ENCODE measurements at regions not wholly inside any gene's neighbourhood (a gene's known extent, or its start where the extent isn't known, plus 50 kb on each side); places are given as distances from the start of the nearest gene placed in this dataset.

GRCh38 chr22:44442186-44442815 is 55.7 kb downstream of the RTL6 start:
- peak; percentile 5 for DNase-seq (ENCODE audit: low spot score)

GRCh38 chr22:44441401-44442185 is 56.4 kb downstream of the RTL6 start:
- DNase-seq (ENCODE audit: low spot score) = no peak

- no peak for DNase-seq (ENCODE audit: low spot score)
Measured at GRCh38 chr22:44440224-44441160, 57.5 kb downstream of the RTL6 start.

- peak; percentile 2 for DNase-seq (ENCODE audit: low spot score)
Measured at GRCh38 chr22:44439356-44440223, 58.4 kb downstream of the RTL6 start.

- no peak for DNase-seq (ENCODE audit: low spot score)
Measured at GRCh38 chr22:44438481-44439131, 59.4 kb downstream of the RTL6 start.

GRCh38 chr22:44438056-44438455 is 60.0 kb downstream of the RTL6 start:
- DNase-seq (ENCODE audit: low spot score) = no peak

- peak; percentile 65 for DNase-seq (ENCODE audit: low spot score)
Measured at GRCh38 chr22:44437216-44438055, 60.6 kb downstream of the RTL6 start.

GRCh38 chr22:44436736-44437135 is 61.3 kb downstream of the RTL6 start:
- no peak for DNase-seq (ENCODE audit: low spot score)

- DNase-seq (ENCODE audit: low spot score) = no peak
Measured at GRCh38 chr22:44431256-44431655, 66.8 kb downstream of the RTL6 start.

- DNase-seq (ENCODE audit: low spot score) = no peak
Measured at GRCh38 chr22:44430716-44431115, 67.3 kb downstream of the RTL6 start.

GRCh38 chr22:44429941-44430587 is 68.0 kb downstream of the RTL6 start:
- DNase-seq (ENCODE audit: low spot score) = no peak

- DNase-seq (ENCODE audit: low spot score) = no peak
Measured at GRCh38 chr22:44428941-44429830, 68.8 kb downstream of the RTL6 start.

GRCh38 chr22:44427611-44428470 is 70.2 kb downstream of the RTL6 start:
- DNase-seq (ENCODE audit: low spot score) = no peak

- no peak for DNase-seq (ENCODE audit: low spot score)
Measured at GRCh38 chr22:44426981-44427380, 71.1 kb downstream of the RTL6 start.

- no peak for DNase-seq (ENCODE audit: low spot score)
Measured at GRCh38 chr22:44425694-44426045, 72.4 kb downstream of the RTL6 start.

- DNase-seq (ENCODE audit: low spot score) = no peak
Measured at GRCh38 chr22:44424867-44425693, 73.0 kb downstream of the RTL6 start.

- DNase-seq (ENCODE audit: low spot score) = no peak
Measured at GRCh38 chr22:44424359-44424682, 73.7 kb downstream of the RTL6 start.

Measured in AG20443 (cell line).